ENCODE measurements at regions not wholly inside any gene's neighbourhood (a gene's known extent, or its start where the extent isn't known, plus 50 kb on each side); places are given as distances from the start of the nearest gene placed in this dataset.

DNA sequence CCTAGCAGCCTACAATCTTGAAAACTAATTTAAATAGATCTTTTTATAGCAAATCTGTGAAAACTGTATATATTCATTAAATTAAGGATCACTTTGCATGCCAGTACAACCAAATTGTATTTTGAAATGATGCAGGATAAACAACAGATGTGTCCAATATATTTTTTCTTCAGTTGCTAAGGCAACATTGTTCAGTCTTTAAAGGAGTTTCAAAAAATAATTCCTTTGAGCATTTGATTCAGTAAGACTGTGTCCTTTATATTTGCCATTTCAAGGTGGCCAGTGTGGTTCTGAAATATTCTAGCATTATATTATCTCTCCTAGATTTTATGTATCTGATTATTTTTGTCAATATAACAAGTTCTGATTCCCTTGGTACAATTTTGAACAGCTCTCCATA lies 254.7 kb downstream of the PLOD2 start:
- Histone ChIP-seq H2AFZ (ENCODE audit: control insufficient read depth, low read length) (no peak overlapping the region), H3K4me2 (ENCODE audit: control insufficient read depth, extremely low read depth, insufficient read depth, low read depth, low read length) (no peak overlapping the region), H3K27ac (ENCODE audit: control insufficient read depth, insufficient read depth, low read length) (no peak overlapping the region), H3K9me3 (ENCODE audit: control insufficient read depth, low read depth, low read length) (no peaks in the 10 kb centered on the region), H3K4me1 (ENCODE audit: control insufficient read depth, extremely low read depth, insufficient read depth, low read length) (no peaks in the 10 kb centered on the region), H3K9ac (ENCODE audit: control insufficient read depth, extremely low read depth, insufficient read depth, low read length) (no peak overlapping the region), H3K27me3 (ENCODE audit: control insufficient read depth, extremely low read depth, insufficient read depth, low read length) (no peaks in the 10 kb centered on the region), H3K36me3 (ENCODE audit: control insufficient read depth in 2 of 2, extremely low read depth in 1 of 2, insufficient read depth in 2 of 2, low read length in 2 of 2) (no peaks in the 10 kb centered on the region), H3K9me1 (ENCODE audit: control insufficient read depth, extremely low read depth, insufficient read depth, low read length) (no peaks in the 10 kb centered on the region), H3K4me3 (ENCODE audit: control insufficient read depth in 2 of 3, extremely low read depth in 1 of 3, insufficient read depth in 2 of 3, low read depth in 1 of 3, low read length in 3 of 3) (no peak overlapping the region), H3K79me2 (ENCODE audit: control insufficient read depth, insufficient read depth, low read length) (no peaks in the 10 kb centered on the region), H4K20me1 (ENCODE audit: control insufficient read depth, extremely low read depth, insufficient read depth, low read length) (no peaks in the 10 kb centered on the region)
- FAIRE-seq: no peak
- DNase-seq (ENCODE audit: low read depth, low spot score): no peak
- dilution Hi-C loops (cut with MboI; ENCODE audit: extremely low pct_ligation_motif_present, low sequenced_read_pairs): no loop called here
- TF ChIP-seq, protein P1, sequence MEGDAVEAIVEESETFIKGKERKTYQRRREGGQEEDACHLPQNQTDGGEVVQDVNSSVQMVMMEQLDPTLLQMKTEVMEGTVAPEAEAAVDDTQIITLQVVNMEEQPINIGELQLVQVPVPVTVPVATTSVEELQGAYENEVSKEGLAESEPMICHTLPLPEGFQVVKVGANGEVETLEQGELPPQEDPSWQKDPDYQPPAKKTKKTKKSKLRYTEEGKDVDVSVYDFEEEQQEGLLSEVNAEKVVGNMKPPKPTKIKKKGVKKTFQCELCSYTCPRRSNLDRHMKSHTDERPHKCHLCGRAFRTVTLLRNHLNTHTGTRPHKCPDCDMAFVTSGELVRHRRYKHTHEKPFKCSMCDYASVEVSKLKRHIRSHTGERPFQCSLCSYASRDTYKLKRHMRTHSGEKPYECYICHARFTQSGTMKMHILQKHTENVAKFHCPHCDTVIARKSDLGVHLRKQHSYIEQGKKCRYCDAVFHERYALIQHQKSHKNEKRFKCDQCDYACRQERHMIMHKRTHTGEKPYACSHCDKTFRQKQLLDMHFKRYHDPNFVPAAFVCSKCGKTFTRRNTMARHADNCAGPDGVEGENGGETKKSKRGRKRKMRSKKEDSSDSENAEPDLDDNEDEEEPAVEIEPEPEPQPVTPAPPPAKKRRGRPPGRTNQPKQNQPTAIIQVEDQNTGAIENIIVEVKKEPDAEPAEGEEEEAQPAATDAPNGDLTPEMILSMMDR (optimal IDR thresholded peaks at IDR 0.05 in 1 of 3, IDR thresholded peaks at IDR 0.05 in 1 of 3, conservative IDR thresholded peaks at IDR 0.05 in 1 of 3; ENCODE audit: extremely low read depth in 1 of 3, insufficient read depth in 2 of 3, low read length in 3 of 3): no peak
- TF ChIP-seq EZH2 (IDR thresholded peaks at IDR 0.05; ENCODE audit: low read length): no peak

DNA sequence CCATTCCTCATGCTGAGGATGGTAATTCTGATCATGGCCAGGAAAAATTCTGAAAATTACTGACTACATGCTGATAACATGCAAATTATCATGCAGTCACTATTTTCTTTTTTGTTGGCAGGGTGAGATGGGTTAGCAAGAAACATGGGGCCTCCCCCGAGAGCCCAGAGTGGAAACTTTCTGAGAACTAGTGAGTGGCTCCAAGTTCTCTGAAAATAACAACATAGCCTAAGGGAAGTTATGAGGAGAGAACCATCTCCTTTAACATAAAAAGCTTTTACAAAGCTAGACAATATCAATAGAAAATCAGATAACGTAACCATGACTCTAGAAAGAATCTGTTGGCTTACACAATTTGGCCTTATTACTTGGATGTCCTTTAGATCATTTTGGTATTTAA lies 254.2 kb downstream of the PLOD2 start:
- Histone ChIP-seq H3K36me3 (ENCODE audit: control insufficient read depth in 2 of 2, extremely low read depth in 1 of 2, insufficient read depth in 2 of 2, low read length in 2 of 2) (no peaks in the 10 kb centered on the region), H3K9me3 (ENCODE audit: control insufficient read depth, low read depth, low read length) (no peaks in the 10 kb centered on the region), H3K9me1 (ENCODE audit: control insufficient read depth, extremely low read depth, insufficient read depth, low read length) (no peaks in the 10 kb centered on the region), H3K4me3 (ENCODE audit: control insufficient read depth in 2 of 3, extremely low read depth in 1 of 3, insufficient read depth in 2 of 3, low read depth in 1 of 3, low read length in 3 of 3) (no peak overlapping the region), H3K9ac (ENCODE audit: control insufficient read depth, extremely low read depth, insufficient read depth, low read length) (no peak overlapping the region), H3K27ac (ENCODE audit: control insufficient read depth, insufficient read depth, low read length) (no peak overlapping the region), H2AFZ (ENCODE audit: control insufficient read depth, low read length) (no peak overlapping the region), H3K27me3 (ENCODE audit: control insufficient read depth, extremely low read depth, insufficient read depth, low read length) (no peaks in the 10 kb centered on the region), H4K20me1 (ENCODE audit: control insufficient read depth, extremely low read depth, insufficient read depth, low read length) (no peaks in the 10 kb centered on the region), H3K4me1 (ENCODE audit: control insufficient read depth, extremely low read depth, insufficient read depth, low read length) (no peaks in the 10 kb centered on the region), H3K4me2 (ENCODE audit: control insufficient read depth, extremely low read depth, insufficient read depth, low read depth, low read length) (no peak overlapping the region), H3K79me2 (ENCODE audit: control insufficient read depth, insufficient read depth, low read length) (no peaks in the 10 kb centered on the region)
- DNase-seq (ENCODE audit: low read depth, low spot score) (no peak), FAIRE-seq (no peak)
- dilution Hi-C loops (cut with MboI; ENCODE audit: extremely low pct_ligation_motif_present, low sequenced_read_pairs): no loop called here
- TF ChIP-seq, protein P1 (optimal IDR thresholded peaks at IDR 0.05 in 1 of 3, IDR thresholded peaks at IDR 0.05 in 1 of 3, conservative IDR thresholded peaks at IDR 0.05 in 1 of 3; ENCODE audit: extremely low read depth in 1 of 3, insufficient read depth in 2 of 3, low read length in 3 of 3): no peak
- TF ChIP-seq EZH2 (IDR thresholded peaks at IDR 0.05; ENCODE audit: low read length): no peak
